ENCODE measurements at regions not wholly inside any gene's neighbourhood (a gene's known extent, or its start where the extent isn't known, plus 50 kb on each side); places are given as distances from the start of the nearest gene placed in this dataset.

- TF ChIP-seq POLR2A (IDR thresholded peaks at IDR 0.05; ENCODE audit: low read length) (no peak), GATA1 (IDR thresholded peaks at IDR 0.05; ENCODE audit: low read depth, low read length) (no peak)
Observed at GRCh38 chr4:140208921-140209320, 54.9 kb upstream of the MAML3 start.

Measured in erythroblast (primary cell).